ENCODE measurements at regions not wholly inside any gene's neighbourhood (a gene's known extent, or its start where the extent isn't known, plus 50 kb on each side); places are given as distances from the start of the nearest gene placed in this dataset.

- TF ChIP-seq CTCF (conservative IDR thresholded peaks at IDR 0.05 in 1 of 2, IDR thresholded peaks at IDR 0.05 in 1 of 2; ENCODE audit: low read depth in 1 of 2, low read length in 2 of 2) (no peak), EZH2 (IDR thresholded peaks at IDR 0.05; ENCODE audit: low read length, missing control alignments) (no peak)
These were observed 120.3 kb downstream of the MAD2L1 start for GRCh38 chr4:119946359-119946758.

All from fibroblast of lung (primary cell).